ENCODE measurements at regions not wholly inside any gene's neighbourhood (a gene's known extent, or its start where the extent isn't known, plus 50 kb on each side); places are given as distances from the start of the nearest gene placed in this dataset.

DNA sequence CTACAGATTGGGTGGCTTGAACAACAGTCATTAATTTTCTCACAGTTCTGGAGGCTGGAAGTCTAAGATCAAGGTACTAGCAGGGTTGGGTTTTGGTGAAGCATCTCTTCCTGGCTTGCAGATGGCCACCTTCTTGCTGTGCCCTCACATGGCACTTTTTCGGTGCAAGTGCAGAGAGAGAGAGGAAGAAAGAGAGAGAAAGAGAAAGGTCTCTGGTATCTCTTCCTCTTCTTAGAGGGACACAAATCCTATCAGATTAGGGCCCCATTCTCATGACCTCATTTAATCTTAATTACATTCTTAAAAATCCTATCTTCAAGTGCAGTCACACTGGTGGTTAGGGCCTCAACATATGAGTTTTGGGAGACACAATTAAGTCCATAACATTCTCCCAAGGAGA lies 167.1 kb downstream of the NFKBIZ start:
- no peak for TF ChIP-seq POLR2A (IDR thresholded peaks at IDR 0.05)
- TF ChIP-seq, protein P1, sequence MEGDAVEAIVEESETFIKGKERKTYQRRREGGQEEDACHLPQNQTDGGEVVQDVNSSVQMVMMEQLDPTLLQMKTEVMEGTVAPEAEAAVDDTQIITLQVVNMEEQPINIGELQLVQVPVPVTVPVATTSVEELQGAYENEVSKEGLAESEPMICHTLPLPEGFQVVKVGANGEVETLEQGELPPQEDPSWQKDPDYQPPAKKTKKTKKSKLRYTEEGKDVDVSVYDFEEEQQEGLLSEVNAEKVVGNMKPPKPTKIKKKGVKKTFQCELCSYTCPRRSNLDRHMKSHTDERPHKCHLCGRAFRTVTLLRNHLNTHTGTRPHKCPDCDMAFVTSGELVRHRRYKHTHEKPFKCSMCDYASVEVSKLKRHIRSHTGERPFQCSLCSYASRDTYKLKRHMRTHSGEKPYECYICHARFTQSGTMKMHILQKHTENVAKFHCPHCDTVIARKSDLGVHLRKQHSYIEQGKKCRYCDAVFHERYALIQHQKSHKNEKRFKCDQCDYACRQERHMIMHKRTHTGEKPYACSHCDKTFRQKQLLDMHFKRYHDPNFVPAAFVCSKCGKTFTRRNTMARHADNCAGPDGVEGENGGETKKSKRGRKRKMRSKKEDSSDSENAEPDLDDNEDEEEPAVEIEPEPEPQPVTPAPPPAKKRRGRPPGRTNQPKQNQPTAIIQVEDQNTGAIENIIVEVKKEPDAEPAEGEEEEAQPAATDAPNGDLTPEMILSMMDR (IDR thresholded peaks at IDR 0.05): no peak

All from right lobe of liver (tissue), 4 donors.